PC-9 (cell line): ENCODE measurements at regions not wholly inside any gene's neighbourhood (a gene's known extent, or its start where the extent isn't known, plus 50 kb on each side); places are given as distances from the start of the nearest gene placed in this dataset.

Experiments used
- BruUV-seq: library from RNA; stranded (reverse); fragments of 400-500 nt; replicated peaks from 2 replicates; lab custom pipeline; 2021; lab: Mats Ljungman, UMichigan
- CTCF ChIA-PET: fragments of 300-600 bp; sonication (Branson Sonifier 250); formaldehyde crosslinking; loops from one replicate; lab custom pipeline; 2022; ENCODE audit warnings: antibody characterized with exemption; lab: Charles Lee
- POLR2A ChIA-PET: fragments of 300-600 bp; sonication (Branson Sonifier 250); formaldehyde crosslinking; loops from one replicate; lab custom pipeline; 2022; ENCODE audit warnings: antibody characterized with exemption; ENCODE audit not compliant: unreplicated experiment; lab: Charles Lee
- DNase-seq, 2 experiments: peaks; one replicate each; pipeline versions ENCODE4 v3.0.0 to v3.0.0-alpha.2; 2015 to 2022; ENCODE audit warnings: mixed read lengths in 1 of 2
- H2AFZ ChIP-seq: fragments of 200-600 bp; sonication (generic); 2 replicates; pipeline ENCODE4 v1.8.1; 2017; ENCODE audit warnings: antibody characterized with exemption
- H3F3A ChIP-seq: fragments of 200-600 bp; sonication (generic); 2 replicates; pipeline ENCODE4 v1.8.1; 2017; ENCODE audit warnings: antibody characterized with exemption, mild to moderate bottlenecking, low read depth; ENCODE audit not compliant: insufficient read depth
- H3K27ac ChIP-seq: fragments of 200-600 bp; sonication (generic); 2 replicates; pipeline ENCODE4 v1.6.1; 2016; ENCODE audit warnings: mixed run types
- H3K27me3 ChIP-seq: fragments of 200-600 bp; sonication (generic); 2 replicates; pipeline ENCODE4 v1.6.1; 2016; ENCODE audit warnings: low read depth, mixed run types; ENCODE audit not compliant: insufficient read depth
- H3K36me3 ChIP-seq: fragments of 200-600 bp; sonication (generic); 2 replicates; pipeline ENCODE4 v1.6.1; 2016; ENCODE audit warnings: low read depth, mixed run types
- H3K4me1 ChIP-seq: fragments of 200-600 bp; sonication (generic); replicated peaks from 2 replicates; pipeline ENCODE4 v1.6.1; 2016; ENCODE audit warnings: mixed run types; ENCODE audit not compliant: insufficient read depth
- H3K4me2 ChIP-seq: fragments of 200-600 bp; sonication (generic); 2 replicates; pipeline ENCODE4 v1.6.1; 2017; ENCODE audit warnings: mixed run types
- H3K4me3 ChIP-seq: fragments of 200-600 bp; sonication (generic); 2 replicates; pipeline ENCODE4 v1.6.1; 2016; ENCODE audit warnings: mixed run types
- H3K79me2 ChIP-seq: fragments of 200-600 bp; sonication (generic); 2 replicates; pipeline ENCODE4 v1.6.1; 2017; ENCODE audit warnings: low read depth, mixed run types
- H3K9me2 ChIP-seq: fragments of 200-600 bp; sonication (generic); 2 replicates; pipeline ENCODE4 v1.8.1; 2017; ENCODE audit warnings: mild to moderate bottlenecking; ENCODE audit not compliant: insufficient read depth
- H3K9me3 ChIP-seq: fragments of 200-600 bp; sonication (generic); 2 replicates; pipeline ENCODE4 v1.8.1; 2016; ENCODE audit warnings: low read depth; ENCODE audit not compliant: insufficient read depth
- H4K20me1 ChIP-seq: fragments of 200-600 bp; sonication (generic); 2 replicates; pipeline ENCODE4 v1.8.1; 2017; ENCODE audit not compliant: insufficient read depth
- EZH2 ChIP-seq: fragments of 200-600 bp; sonication (generic); IDR thresholded peaks from 2 replicates; pipeline ENCODE4 v1.8.0; 2017; ENCODE audit warnings: antibody characterized with exemption, low read depth
- intact Hi-C: fragments of 100-400 bp; cut with micrococcal nuclease; formaldehyde crosslinking; loops from one replicate; pipeline ENCODE4 v1.10.0; 2022; ENCODE audit not compliant: unreplicated experiment
- TF ChIP-seq, protein P1 (sequence below): fragments of 200-600 bp; sonication (generic); conservative IDR thresholded peaks from 2 replicates; pipeline ENCODE4 v1.6.1; 2017; ENCODE audit warnings: mixed run types, antibody characterized with exemption, mild to moderate bottlenecking, moderate library complexity

- Histone ChIP-seq H3K9me2 (no peaks in the 10 kb centered on the region), H3K4me3 (no peak overlapping the region), H3K36me3 (no peaks in the 10 kb centered on the region), H4K20me1 (no peaks in the 10 kb centered on the region), H3K27ac (no peak overlapping the region), H3K27me3 (no peaks in the 10 kb centered on the region), H3K4me2 (no peak overlapping the region), H3F3A (peaks cover 20% of the 10 kb centered on the region), H3K9me3 (peaks cover 3% of the 10 kb centered on the region; the same call in 1 of the 2 replicates), H3K79me2 (no peaks in the 10 kb centered on the region), H2AFZ (no peak overlapping the region), H3K4me1 (peaks cover 35% of the 10 kb centered on the region)
- intact Hi-C loops: no loop called here
- no TSS peak for BruUV-seq
- TF ChIP-seq, protein P1, sequence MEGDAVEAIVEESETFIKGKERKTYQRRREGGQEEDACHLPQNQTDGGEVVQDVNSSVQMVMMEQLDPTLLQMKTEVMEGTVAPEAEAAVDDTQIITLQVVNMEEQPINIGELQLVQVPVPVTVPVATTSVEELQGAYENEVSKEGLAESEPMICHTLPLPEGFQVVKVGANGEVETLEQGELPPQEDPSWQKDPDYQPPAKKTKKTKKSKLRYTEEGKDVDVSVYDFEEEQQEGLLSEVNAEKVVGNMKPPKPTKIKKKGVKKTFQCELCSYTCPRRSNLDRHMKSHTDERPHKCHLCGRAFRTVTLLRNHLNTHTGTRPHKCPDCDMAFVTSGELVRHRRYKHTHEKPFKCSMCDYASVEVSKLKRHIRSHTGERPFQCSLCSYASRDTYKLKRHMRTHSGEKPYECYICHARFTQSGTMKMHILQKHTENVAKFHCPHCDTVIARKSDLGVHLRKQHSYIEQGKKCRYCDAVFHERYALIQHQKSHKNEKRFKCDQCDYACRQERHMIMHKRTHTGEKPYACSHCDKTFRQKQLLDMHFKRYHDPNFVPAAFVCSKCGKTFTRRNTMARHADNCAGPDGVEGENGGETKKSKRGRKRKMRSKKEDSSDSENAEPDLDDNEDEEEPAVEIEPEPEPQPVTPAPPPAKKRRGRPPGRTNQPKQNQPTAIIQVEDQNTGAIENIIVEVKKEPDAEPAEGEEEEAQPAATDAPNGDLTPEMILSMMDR: no peak
- no peak for TF ChIP-seq EZH2
- ChIA-PET CTCF (interaction anchor here (1.0 kb wide), 1 partner anchor 26 kb away, joined by 3 read pairs; no protein-coding TSS in a partner anchor), POLR2A (no interaction called here)
- no peak for DNase-seq
Observed at GRCh38 chr14:65294816-65295215, 117.7 kb upstream of the FUT8 start.

- Histone ChIP-seq H3K27ac (no peak overlapping the region), H3K27me3 (no peaks in the 10 kb centered on the region), H3K36me3 (no peaks in the 10 kb centered on the region), H3K79me2 (no peaks in the 10 kb centered on the region), H3K9me3 (peaks cover 3% of the 10 kb centered on the region; the same call in 1 of the 2 replicates), H3K9me2 (no peaks in the 10 kb centered on the region), H2AFZ (no peak overlapping the region), H3K4me1 (peaks cover 28% of the 10 kb centered on the region), H3K4me2 (no peak overlapping the region), H3K4me3 (no peak overlapping the region), H3F3A (peaks cover 11% of the 10 kb centered on the region), H4K20me1 (no peaks in the 10 kb centered on the region)
- intact Hi-C loops: no loop called here
- no peak for DNase-seq
- ChIA-PET POLR2A (no interaction called here), CTCF (no interaction called here)
- TF ChIP-seq, protein P1: no peak
- TF ChIP-seq EZH2: no peak
- no TSS peak for BruUV-seq
Observed at GRCh38 chr14:65296402-65296801, 116.1 kb upstream of the FUT8 start.

DNA sequence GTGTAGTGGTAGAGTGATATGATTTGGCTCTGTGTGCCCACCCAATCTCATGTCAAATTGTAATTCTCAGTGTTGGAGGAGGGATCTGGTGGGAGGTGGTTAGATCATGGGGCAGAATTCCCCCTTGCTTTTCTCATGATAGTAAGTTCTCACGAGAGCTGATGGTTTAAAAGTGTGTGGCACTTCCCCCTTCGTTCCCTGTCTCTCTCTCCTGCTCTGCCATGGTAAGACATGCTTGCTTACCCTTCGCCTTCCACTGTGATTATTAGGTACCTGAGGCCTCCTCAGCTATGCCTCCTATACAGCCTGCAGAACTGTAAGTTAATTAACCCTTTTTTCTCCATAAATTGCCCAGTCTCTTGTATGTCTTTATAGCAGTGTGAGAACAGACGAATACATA lies 115.7 kb upstream of the FUT8 start:
- Histone ChIP-seq H3K4me3 (no peak overlapping the region), H3K27me3 (no peaks in the 10 kb centered on the region), H4K20me1 (no peaks in the 10 kb centered on the region), H3K79me2 (no peaks in the 10 kb centered on the region), H3K4me2 (no peak overlapping the region), H3K9me2 (no peaks in the 10 kb centered on the region), H3F3A (peaks cover 7% of the 10 kb centered on the region; the same call in 1 of the 2 replicates), H2AFZ (no peak overlapping the region), H3K27ac (no peak overlapping the region), H3K9me3 (peaks cover 2% of the 10 kb centered on the region; the same call in 1 of the 2 replicates), H3K4me1 (peaks cover 28% of the 10 kb centered on the region), H3K36me3 (no peaks in the 10 kb centered on the region)
- no peak for DNase-seq
- BruUV-seq: no TSS peak
- ChIA-PET POLR2A (no interaction called here), CTCF (no interaction called here)
- intact Hi-C loops: no loop called here
- TF ChIP-seq, protein P1: no peak
- TF ChIP-seq EZH2: no peak
